ENCODE measurements at regions not wholly inside any gene's neighbourhood (a gene's known extent, or its start where the extent isn't known, plus 50 kb on each side); places are given as distances from the start of the nearest gene placed in this dataset.

- DNase-seq: no peak
- no peak for TF ChIP-seq CTCF (IDR thresholded peaks at IDR 0.05; ENCODE audit: borderline replicate concordance)
- Histone ChIP-seq H3K4me1 (no peaks in the 10 kb centered on the region), H3K36me3 (no peaks in the 10 kb centered on the region), H3K27me3 (ENCODE audit: low read depth) (no peaks in the 10 kb centered on the region), H3K9me3 (replicated peaks) (no peaks in the 10 kb centered on the region), H3K27ac (replicated peaks) (no peak overlapping the region), H3K4me3 (no peak overlapping the region)
- intact Hi-C loops (cut with micrococcal nuclease): no loop called here
These were observed 58.3 kb upstream of the LHFPL2 start for GRCh38 chr5:78706825-78707224.

GRCh38 chr5:78706381-78706780, 57.8 kb upstream of the LHFPL2 start:
- intact Hi-C loops (cut with micrococcal nuclease): no loop called here
- TF ChIP-seq CTCF (IDR thresholded peaks at IDR 0.05; ENCODE audit: borderline replicate concordance): no peak

GRCh38 chr5:78705826-78706225, 57.3 kb upstream of the LHFPL2 start:
- no peak for TF ChIP-seq CTCF (IDR thresholded peaks at IDR 0.05; ENCODE audit: borderline replicate concordance)
- DNase-seq: no peak
- no peaks in the 10 kb centered on the region for H3K27me3 ChIP-seq (ENCODE audit: low read depth)

More at GRCh38 chr5:78706381-78706780, 57.8 kb upstream of the LHFPL2 start:
- H3K9me3 ChIP-seq (replicated peaks): no peaks in the 10 kb centered on the region
- H3K27ac ChIP-seq (replicated peaks): no peak overlapping the region
- no peaks in the 10 kb centered on the region for H3K27me3 ChIP-seq (ENCODE audit: low read depth)
- no peaks in the 10 kb centered on the region for H3K36me3 ChIP-seq
- no peak for DNase-seq
- H3K4me1 ChIP-seq: no peaks in the 10 kb centered on the region
- no peak overlapping the region for H3K4me3 ChIP-seq

GRCh38 chr5:78701795-78702410, 53.3 kb upstream of the LHFPL2 start:
- Histone ChIP-seq H3K4me1 (no peaks in the 10 kb centered on the region), H3K36me3 (no peaks in the 10 kb centered on the region), H3K27ac (replicated peaks) (no peak overlapping the region), H3K4me3 (no peak overlapping the region), H3K27me3 (ENCODE audit: low read depth) (no peaks in the 10 kb centered on the region), H3K9me3 (replicated peaks) (no peaks in the 10 kb centered on the region)
- TF ChIP-seq CTCF (IDR thresholded peaks at IDR 0.05; ENCODE audit: borderline replicate concordance): no peak
- intact Hi-C loops (cut with micrococcal nuclease): no loop called here
- DNase-seq: no peak

More at GRCh38 chr5:78705826-78706225, 57.3 kb upstream of the LHFPL2 start:
- Histone ChIP-seq H3K36me3 (no peaks in the 10 kb centered on the region), H3K9me3 (replicated peaks) (no peaks in the 10 kb centered on the region), H3K27ac (replicated peaks) (no peak overlapping the region), H3K4me1 (no peaks in the 10 kb centered on the region), H3K4me3 (no peak overlapping the region)
- intact Hi-C loops (cut with micrococcal nuclease): no loop called here

GRCh38 chr5:78699552-78700153, 51.1 kb upstream of the LHFPL2 start:
- intact Hi-C loops (cut with micrococcal nuclease): no loop called here
- no peak for DNase-seq

More at GRCh38 chr5:78699552-78700153, 51.1 kb upstream of the LHFPL2 start:
- H3K4me3 ChIP-seq: no peak overlapping the region
- H3K27me3 ChIP-seq (ENCODE audit: low read depth): no peaks in the 10 kb centered on the region
- no peaks in the 10 kb centered on the region for H3K36me3 ChIP-seq
- TF ChIP-seq CTCF (IDR thresholded peaks at IDR 0.05; ENCODE audit: borderline replicate concordance): no peak
- H3K9me3 ChIP-seq (replicated peaks): no peaks in the 10 kb centered on the region
- H3K4me1 ChIP-seq: no peaks in the 10 kb centered on the region
- H3K27ac ChIP-seq (replicated peaks): no peak overlapping the region
